ENCODE measurements at regions not wholly inside any gene's neighbourhood (a gene's known extent, or its start where the extent isn't known, plus 50 kb on each side); places are given as distances from the start of the nearest gene placed in this dataset.

- ChIA-PET RAD21 (ENCODE audit: unreplicated experiment) (interaction anchor here (1.2 to 5.5 kb wide), 5 partner anchors 229 to 524 kb away, joined by 4 to 55 read pairs (median 7); no protein-coding TSS in a partner anchor), POLR2A (interaction anchor here (0.8 kb wide), 1 partner anchor 524 kb away, joined by 3 read pairs; no protein-coding TSS in a partner anchor), SMC1A (ENCODE audit: uncharacterized antibody, unreplicated experiment) (interaction anchor here (0.5 to 5.6 kb wide), 13 partner anchors 20 to 525 kb away, joined by 3 to 27 read pairs (median 4); no protein-coding TSS in a partner anchor), CTCF (interaction anchor here (0.8 to 5.8 kb wide), 20 partner anchors 7 to 1027 kb away, joined by 3 to 67 read pairs (median 4); no protein-coding TSS in a partner anchor)
- Histone ChIP-seq H3K9ac (ENCODE audit: control insufficient read depth, insufficient read depth, low read length) (no peak overlapping the region), H3K36me3 (ENCODE audit: control insufficient read depth in 2 of 2, insufficient read depth in 2 of 2, low read length in 1 of 2) (no peaks in the 10 kb centered on the region), H3K27me3 (replicated peaks in 1 of 2; ENCODE audit: control insufficient read depth in 2 of 2, insufficient read depth in 2 of 2, low read length in 1 of 2) (no peaks in the 10 kb centered on the region; a peak in 2 of 4 replicates), H3K4me2 (ENCODE audit: control insufficient read depth, insufficient read depth) (no peak overlapping the region), H4K20me1 (ENCODE audit: control insufficient read depth, insufficient read depth) (no peaks in the 10 kb centered on the region), H2AFZ (ENCODE audit: control insufficient read depth, low read depth, low read length) (no peak overlapping the region), H3K9me3 (replicated peaks; ENCODE audit: control insufficient read depth, insufficient read depth, low read length) (no peaks in the 10 kb centered on the region), H3K4me3 (no peak overlapping the region), H3K4me1 (ENCODE audit: control insufficient read depth, insufficient read depth, low read length) (no peaks in the 10 kb centered on the region), H3K27ac (ENCODE audit: control insufficient read depth, insufficient read depth) (no peak overlapping the region), H3K79me2 (ENCODE audit: control insufficient read depth, insufficient read depth, low read length) (no peaks in the 10 kb centered on the region)
- in situ Hi-C loops (cut with MboI) (no loop called here), intact Hi-C loops (cut with micrococcal nuclease; ENCODE audit: unreplicated experiment) (loop anchor here (2.0 to 10.0 kb wide), 6 partner anchors 215 to 563 kb away; no protein-coding TSS in a partner anchor)
- no peak for ATAC-seq
- TF ChIP-seq SMAD1 (IDR thresholded peaks at IDR 0.05; ENCODE audit: low read depth, partially characterized antibody) = no peak
- no peak for TF ChIP-seq MLLT1 (IDR thresholded peaks at IDR 0.05)
- BruUV-seq (replicated peaks) = no TSS peak
- WGBS (ENCODE audit: insufficient coverage, insufficient replicate concordance, low lambda C conversion rate, missing lambda C conversion rate) = 34% methylated on average over 4 of the region's 4 CpGs
- FAIRE-seq = no peak
- no peak for DNase-seq (ENCODE audit: low read depth, low spot score)
Measured at GRCh38 chr2:133887676-133888040, 319.4 kb upstream of the NCKAP5 start.

- Histone ChIP-seq H3K36me3 (ENCODE audit: control insufficient read depth in 2 of 2, insufficient read depth in 2 of 2, low read length in 1 of 2) (no peaks in the 10 kb centered on the region), H4K20me1 (ENCODE audit: control insufficient read depth, insufficient read depth) (no peaks in the 10 kb centered on the region), H3K27ac (ENCODE audit: control insufficient read depth, insufficient read depth) (no peak overlapping the region), H3K79me2 (ENCODE audit: control insufficient read depth, insufficient read depth, low read length) (no peaks in the 10 kb centered on the region), H3K4me3 (no peak overlapping the region), H3K4me2 (ENCODE audit: control insufficient read depth, insufficient read depth) (no peak overlapping the region), H3K27me3 (replicated peaks in 1 of 2; ENCODE audit: control insufficient read depth in 2 of 2, insufficient read depth in 2 of 2, low read length in 1 of 2) (no peaks in the 10 kb centered on the region; a peak in 2 of 4 replicates), H2AFZ (ENCODE audit: control insufficient read depth, low read depth, low read length) (no peak overlapping the region), H3K4me1 (ENCODE audit: control insufficient read depth, insufficient read depth, low read length) (no peaks in the 10 kb centered on the region), H3K9ac (ENCODE audit: control insufficient read depth, insufficient read depth, low read length) (no peak overlapping the region), H3K9me3 (replicated peaks; ENCODE audit: control insufficient read depth, insufficient read depth, low read length) (no peaks in the 10 kb centered on the region)
- ChIA-PET RAD21 (ENCODE audit: unreplicated experiment) (interaction anchor here (2.4 to 5.5 kb wide), 2 partner anchors 230 to 524 kb away, joined by 17 to 55 read pairs; no protein-coding TSS in a partner anchor), CTCF (interaction anchor here (0.8 to 5.8 kb wide), 7 partner anchors 81 to 567 kb away, joined by 3 to 67 read pairs (median 30); no protein-coding TSS in a partner anchor), POLR2A (interaction anchor here (0.8 kb wide), 1 partner anchor 524 kb away, joined by 3 read pairs; no protein-coding TSS in a partner anchor), SMC1A (ENCODE audit: uncharacterized antibody, unreplicated experiment) (interaction anchor here (1.5 to 5.6 kb wide), 4 partner anchors 230 to 524 kb away, joined by 4 to 27 read pairs (median 11); no protein-coding TSS in a partner anchor)
- 51% methylated on average over 8 of the region's 8 CpGs for WGBS (ENCODE audit: insufficient coverage, insufficient replicate concordance, low lambda C conversion rate, missing lambda C conversion rate)
- intact Hi-C loops (cut with micrococcal nuclease; ENCODE audit: unreplicated experiment) = loop anchor here (5.0 to 10.0 kb wide), 3 partner anchors 214 to 357 kb away; no protein-coding TSS in a partner anchor
- in situ Hi-C loops (cut with MboI) = no loop called here
- ATAC-seq (no peak), FAIRE-seq (no peak), DNase-seq (ENCODE audit: low read depth, low spot score) (no peak)
- no TSS peak for BruUV-seq (replicated peaks)
- TF ChIP-seq MEF2A (IDR thresholded peaks at IDR 0.05; ENCODE audit: insufficient read depth, low read depth, low read length) = no peak
- TF ChIP-seq BCLAF1 (IDR thresholded peaks at IDR 0.05) = no peak
- no peak for TF ChIP-seq FOXK2 (IDR thresholded peaks at IDR 0.05)
- TF ChIP-seq ZNF622 (IDR thresholded peaks at IDR 0.05) = no peak
- TF ChIP-seq KDM1A (IDR thresholded peaks at IDR 0.05; ENCODE audit: borderline replicate concordance) = no peak
- no peak for TF ChIP-seq TBL1XR1 (IDR thresholded peaks at IDR 0.05; ENCODE audit: low read depth, low read length)
- no peak for TF ChIP-seq PKNOX1 (IDR thresholded peaks at IDR 0.05)
Measured at GRCh38 chr2:133888107-133888506, 319.8 kb upstream of the NCKAP5 start.

Measured in GM12878 (cell line).